K562 (cell line): ENCODE measurements at regions not wholly inside any gene's neighbourhood (a gene's known extent, or its start where the extent isn't known, plus 50 kb on each side); places are given as distances from the start of the nearest gene placed in this dataset.
"Not testable (repeated sequence)": the region's sequence is repeated elsewhere in the genome, so short reads cannot be mapped to it uniquely, and the experiment has no call there.

Experiments
- ATAC-seq: fragments of 200-7000 bp; cut with Tn5 transposase; 3 replicates; pipeline ENCODE4 v1.9.1; 2020; ENCODE audit warnings: moderate library complexity
- BruUV-seq: library from RNA; stranded (reverse); fragments of 400-500 nt; replicated peaks from 2 replicates; lab custom pipeline; 2021; lab: Mats Ljungman, UMichigan
- CTCF ChIA-PET: fragments of 300-600 bp; formaldehyde crosslinking; extraction: SDS; loops from one replicate; lab custom pipeline; 2021; ENCODE audit warnings: low intra/inter-chr PET ratio; lab: Yijun Ruan, JAX
- POLR2A ChIA-PET: fragments of 300-600, 350-650 bp; sonication (Branson Sonifier 250); formaldehyde crosslinking; extraction: SDS; loops from one replicate; lab custom pipeline; 2021; ENCODE audit warnings: antibody characterized with exemption, inconsistent platforms; lab: Yijun Ruan, JAX
- DNase-seq, 4 experiments: peaks; one replicate each; pipeline versions ENCODE4 v3.0.0 to v3.0.0-alpha.2; 2011 to 2018; ENCODE audit warnings: low spot score in 3 of 4, mixed read lengths in 3 of 4; ENCODE audit errors: extremely low read depth in 1 of 4
- FAIRE-seq: peaks from 2 replicates; lab custom pipeline; 2011; peaks lifted over from hg19 to GRCh38; lab: Jason Lieb, UNC
- H2AFZ ChIP-seq: 2 replicates; pipeline ENCODE4 v1.6.0; 2011; ENCODE audit warnings: low read depth, low read length, control low read depth, inconsistent platforms
- H3K27ac ChIP-seq: fragments of 200-600 bp; 3 replicates; pipeline ENCODE4 v1.8.0; 2011; ENCODE audit warnings: low read depth, mild to moderate bottlenecking, control low read depth, inconsistent platforms, low read length, moderate library complexity, mixed read lengths; ENCODE audit errors: extremely low read depth
- H3K27me3 ChIP-seq, 2 experiments: fragments of 300-600 bp in 1 of 2; 2 replicates in 1 of 2; 3 replicates in 1 of 2; pipeline versions ENCODE4 v1.6.0 to v1.8.0; 2011; ENCODE audit warnings: inconsistent platforms in 2 of 2, low read length in 2 of 2, mild to moderate bottlenecking in 1 of 2, mixed read lengths in 1 of 2, moderate library complexity in 1 of 2; ENCODE audit not compliant: control insufficient read depth in 2 of 2, insufficient read depth in 2 of 2
- H3K36me3 ChIP-seq: fragments of 300-600 bp; 3 replicates; pipeline ENCODE4 v1.8.0; 2011; ENCODE audit warnings: mild to moderate bottlenecking, low read length, inconsistent platforms; ENCODE audit not compliant: control insufficient read depth, insufficient read depth
- H3K4me1 ChIP-seq, 2 experiments: fragments of 200-600 bp in 1 of 2; replicated peaks in 1 of 2; 2 replicates in 1 of 2; 3 replicates in 1 of 2; pipeline versions ENCODE4 v1.5.1 to v1.8.0; 2011; ENCODE audit warnings: inconsistent platforms in 2 of 2, low read length in 2 of 2, mild to moderate bottlenecking in 1 of 2, mixed read lengths in 1 of 2, moderate library complexity in 1 of 2; ENCODE audit not compliant: control insufficient read depth in 2 of 2, insufficient read depth in 2 of 2
- H3K4me2 ChIP-seq: 2 replicates; pipeline ENCODE4 v1.6.1; 2011; ENCODE audit warnings: low read length, control low read depth, inconsistent platforms, mixed read lengths; ENCODE audit not compliant: insufficient read depth
- H3K4me3 ChIP-seq: fragments of 200-600 bp; sonication (generic), shearing (Covaris generic); 2 replicates; pipeline ENCODE4 v1.5.1; 2016; ENCODE audit warnings: control low read depth, inconsistent platforms
- H3K79me2 ChIP-seq: fragments of 200-600 bp; 3 replicates; pipeline ENCODE4 v1.8.0; 2011; ENCODE audit warnings: low read length, inconsistent platforms; ENCODE audit not compliant: control insufficient read depth, insufficient read depth
- H3K9ac ChIP-seq, 2 experiments: 2 replicates each; pipeline versions ENCODE4 v1.6.0 to v1.6.1; 2011; ENCODE audit warnings: low read depth in 2 of 2, low read length in 2 of 2, control low read depth in 1 of 2, inconsistent platforms in 1 of 2, mild to moderate bottlenecking in 1 of 2, mixed read lengths in 1 of 2; ENCODE audit not compliant: insufficient read depth in 1 of 2
- H3K9me1 ChIP-seq: one replicate; pipeline ENCODE4 v1.6.0; 2011; ENCODE audit warnings: inconsistent platforms, mild to moderate bottlenecking, low read length, moderate library complexity; ENCODE audit not compliant: control insufficient read depth, insufficient read depth
- H3K9me3 ChIP-seq: replicated peaks from 2 replicates; pipeline ENCODE4 v1.5.1; 2011; ENCODE audit warnings: low read depth, low read length, inconsistent platforms; ENCODE audit not compliant: control insufficient read depth, insufficient read depth
- H4K20me1 ChIP-seq: replicated peaks from 2 replicates; pipeline ENCODE4 v1.6.1; 2011; ENCODE audit warnings: low read length, inconsistent platforms, mixed read lengths; ENCODE audit not compliant: control insufficient read depth, insufficient read depth
- CHD4 ChIP-seq: fragments of 200-600 bp; sonication (generic); IDR thresholded peaks from 3 replicates; pipeline ENCODE4 v1.6.1; 2012; ENCODE audit warnings: low read depth, mild to moderate bottlenecking, mixed read lengths, low read length, inconsistent platforms; ENCODE audit not compliant: insufficient read depth, insufficient replicate concordance, poor library complexity, severe bottlenecking
- GTF2E2 ChIP-seq: fragments of 200-800 bp; sonication (Bioruptor generic); IDR thresholded peaks from 2 replicates; pipeline ENCODE4 v1.6.1; 2016; ENCODE audit warnings: missing genetic modification characterization, missing compliant biosample characterization
- GTF3C2 ChIP-seq: IDR thresholded peaks from 3 replicates; pipeline ENCODE4 v1.6.1; 2011; ENCODE audit warnings: borderline replicate concordance, mild to moderate bottlenecking, moderate library complexity; ENCODE audit not compliant: insufficient read length; ENCODE audit errors: extremely low read depth
- MEF2A ChIP-seq: IDR thresholded peaks from 2 replicates; pipeline ENCODE4 v1.6.1; 2011; ENCODE audit warnings: low read depth, mild to moderate bottlenecking, low read length, moderate library complexity; ENCODE audit not compliant: control insufficient read depth
- RNF2 ChIP-seq: sonication (generic); IDR thresholded peaks from 2 replicates; pipeline ENCODE4 v1.6.1; 2016
- YY1 ChIP-seq, 3 experiments: IDR thresholded peaks; 2 replicates each; pipeline ENCODE4 v1.6.1; 2011; ENCODE audit warnings: low read length in 2 of 3, mild to moderate bottlenecking in 2 of 3, moderate library complexity in 2 of 3, borderline replicate concordance in 1 of 3, control low read depth in 1 of 3, low read depth in 1 of 3; ENCODE audit not compliant: insufficient read depth in 3 of 3, insufficient replicate concordance in 2 of 3, control insufficient read depth in 1 of 3, insufficient read length in 1 of 3; ENCODE audit errors: extremely low read depth in 1 of 3
- ZNF224 ChIP-seq: sonication (generic); formaldehyde crosslinking; IDR thresholded peaks from 2 replicates; pipeline ENCODE4 v1.8.0; 2022; ENCODE audit warnings: mild to moderate bottlenecking, missing genetic modification reagents
- WGBS: fragments of 100-300 bp; shearing (Covaris generic); methylation state at CpG from one replicate; pipeline ENCODE4 v1.1.6; 2016; ENCODE audit warnings: low coverage, mixed read lengths; ENCODE audit not compliant: insufficient coverage; ENCODE audit errors: missing lambda C conversion rate; 5-methylcytosine and 5-hydroxymethylcytosine counted together
- in situ Hi-C: fragments of 300-500 bp; cut with MboI; formaldehyde crosslinking; loops from 4 replicates; pipeline ENCODE4 v1.15.0; 2018; ENCODE audit warnings: inconsistent platforms, mixed read lengths
- intact Hi-C: fragments of 100-400 bp; cut with micrococcal nuclease; formaldehyde crosslinking; loops from 2 replicates; pipeline ENCODE4 v1.14.2; 2022

- TF ChIP-seq CHD4, result no peak
These were observed 141.7 kb downstream of the MACC1 start (continued) for GRCh38 chr7:20075440-20075839.

- BruUV-seq, H3K79me2 ChIP-seq, H3K27ac ChIP-seq, H3K9ac ChIP-seq, ATAC-seq, H3K27me3 ChIP-seq, DNase-seq, in situ Hi-C loops, H3K4me2 ChIP-seq, H3K4me1 ChIP-seq, H3K36me3 ChIP-seq, H4K20me1 ChIP-seq, intact Hi-C loops, H3K9me3 ChIP-seq, H3K9me1 ChIP-seq, CTCF ChIA-PET, FAIRE-seq, H2AFZ ChIP-seq, H3K4me3 ChIP-seq: not testable (repeated sequence)
- 5% methylated on average over 5 of the region's 5 CpGs for WGBS
- POLR2A ChIA-PET, result interaction anchor here (0.7 kb wide), 1 partner anchor 10 kb away, joined by 3 read pairs; no protein-coding TSS in a partner anchor
These were observed 149.2 kb downstream of the MACC1 start for GRCh38 chr7:20068004-20068403.

- in situ Hi-C loops (no loop called here), intact Hi-C loops (no loop called here)
- ATAC-seq (no peak), DNase-seq (no peak), FAIRE-seq (no peak)
- Histone ChIP-seq H3K36me3 (no peaks in the 10 kb centered on the region), H3K9ac (no peak overlapping the region), H3K9me1 (no peaks in the 10 kb centered on the region), H3K4me3 (no peak overlapping the region), H4K20me1 (no peaks in the 10 kb centered on the region), H3K9me3 (no peaks in the 10 kb centered on the region; the same call in 1 of the 2 replicates), H3K79me2 (no peaks in the 10 kb centered on the region), H3K27ac (no peak overlapping the region), H3K4me1 (peaks cover 0 to 2% of the 10 kb centered on the region in 2 experiments; a peak in 2 of 5 replicates), H3K27me3 (no peaks in the 10 kb centered on the region), H2AFZ (peak overlapping the region; percentile 58), H3K4me2 (no peak overlapping the region)
- no TSS peak for BruUV-seq
- CTCF ChIA-PET, result no interaction called here
- WGBS, result 3% methylated on average over 7 of the region's 7 CpGs
- TF ChIP-seq MEF2A (peak; percentile 71; the same call in 1 of the 2 replicates), GTF3C2 (no peak), YY1 (IDR thresholded peaks at IDR 0.05; ENCODE audit: borderline replicate concordance in 1 of 3, control insufficient read depth in 1 of 3, extremely low read depth in 1 of 3, insufficient read depth in 3 of 3, insufficient read length in 1 of 3, insufficient replicate concordance in 2 of 3, low read depth in 1 of 3, low read length in 2 of 3) (peak in 1 of 3 experiments; percentile 23), RNF2 (no peak), GTF2E2 (tag) (no peak), ZNF224 (no peak)
- POLR2A ChIA-PET, result no interaction called here
These were observed 152.0 kb downstream of the MACC1 start for GRCh38 chr7:20064974-20065862.
